CD4-positive, alpha-beta T cell (primary cell): ENCODE measurements at regions not wholly inside any gene's neighbourhood (a gene's known extent, or its start where the extent isn't known, plus 50 kb on each side); places are given as distances from the start of the nearest gene placed in this dataset.

Experiments used
- ATAC-seq: fragments of 200-7000 bp; cut with Tn5 transposase; one replicate; pipeline ENCODE4 v1.10.0; 2022; ENCODE audit warnings: mild to moderate bottlenecking; ENCODE audit not compliant: poor library complexity
- CTCF ChIA-PET: fragments of 350-600 bp; sonication (Branson Sonifier 250); formaldehyde crosslinking; loops from one replicate; lab custom pipeline; 2021; ENCODE audit warnings: antibody characterized with exemption, inconsistent platforms; lab: Charles Lee
- POLR2A ChIA-PET: fragments of 350-600 bp; sonication (Branson Sonifier 250); formaldehyde crosslinking; loops from one replicate; lab custom pipeline; 2021; ENCODE audit warnings: antibody characterized with exemption, inconsistent platforms; lab: Charles Lee
- DNase-seq, 14 experiments: peaks; one replicate each; pipeline ENCODE4 v3.0.0-alpha.2; 2013 to 2020; ENCODE audit warnings: mixed read lengths in 2 of 14
- H3K27ac ChIP-seq, 2 donors: one replicate each; pipeline versions ENCODE4 v1.5.1 to v1.7.0; 2013; ENCODE audit warnings: low read length in 2 of 2, low read depth in 1 of 2, mild to moderate bottlenecking in 1 of 2
- H3K27me3 ChIP-seq, 2 experiments: 1 replicate in 1 of 2; 2 replicates in 1 of 2; pipeline versions ENCODE4 v1.6.1 to v1.7.0; 2013; ENCODE audit warnings: low read length in 2 of 2, control low read depth in 1 of 2, mild to moderate bottlenecking in 1 of 2, moderate library complexity in 1 of 2; ENCODE audit not compliant: insufficient read depth in 2 of 2, control insufficient read depth in 1 of 2
- H3K36me3 ChIP-seq: one replicate; pipeline ENCODE4 v1.6.1; 2013; ENCODE audit warnings: low read length, control low read depth; ENCODE audit not compliant: insufficient read depth
- H3K4me1 ChIP-seq: one replicate; pipeline ENCODE4 v1.6.1; 2013; ENCODE audit warnings: low read length, control low read depth; ENCODE audit not compliant: insufficient read depth
- H3K4me3 ChIP-seq: one replicate; pipeline ENCODE4 v1.5.1; 2013; ENCODE audit warnings: mild to moderate bottlenecking, low read length, moderate library complexity
- H3K9me3 ChIP-seq, 2 experiments: 1 replicate in 1 of 2; 2 replicates in 1 of 2; pipeline versions ENCODE4 v1.6.1 to v1.7.0; 2013; ENCODE audit warnings: low read length in 2 of 2, mild to moderate bottlenecking in 2 of 2, control low read depth in 1 of 2, moderate library complexity in 1 of 2; ENCODE audit not compliant: control insufficient read depth in 1 of 2, insufficient read depth in 1 of 2
- H3K27ac Mint-ChIP-seq: one replicate; pipeline ENCODE4 v1.8.0; 2020; ENCODE audit warnings: mixed read lengths
- H3K27me3 Mint-ChIP-seq: one replicate; pipeline ENCODE4 v1.8.0; 2021; ENCODE audit warnings: mixed read lengths
- H3K36me3 Mint-ChIP-seq: one replicate; pipeline ENCODE4 v1.8.0; 2021; ENCODE audit warnings: low read depth, mixed read lengths
- H3K4me1 Mint-ChIP-seq: one replicate; pipeline ENCODE4 v1.8.0; 2021; ENCODE audit warnings: low read depth, mixed read lengths
- H3K4me3 Mint-ChIP-seq: one replicate; pipeline ENCODE4 v1.8.0; 2020; ENCODE audit warnings: mild to moderate bottlenecking, mixed read lengths
- H3K9me3 Mint-ChIP-seq: one replicate; pipeline ENCODE4 v1.8.0; 2020; ENCODE audit warnings: mixed read lengths
- intact Hi-C, 2 experiments: fragments of 100-400 bp; cut with DNase I in 1 of 2; cut with micrococcal nuclease in 1 of 2; formaldehyde crosslinking; loops; one replicate each; pipeline versions ENCODE4 v1.15.1 to v1.9.0; 2023 to 2025; cut with DNase I, micrococcal nuclease
- TF ChIP-seq, protein P1 (sequence below): fragments of 200-600 bp; IDR thresholded peaks from one replicate; pipeline ENCODE4 v1.8.0; 2022; ENCODE audit warnings: antibody characterized with exemption, mild to moderate bottlenecking

DNA sequence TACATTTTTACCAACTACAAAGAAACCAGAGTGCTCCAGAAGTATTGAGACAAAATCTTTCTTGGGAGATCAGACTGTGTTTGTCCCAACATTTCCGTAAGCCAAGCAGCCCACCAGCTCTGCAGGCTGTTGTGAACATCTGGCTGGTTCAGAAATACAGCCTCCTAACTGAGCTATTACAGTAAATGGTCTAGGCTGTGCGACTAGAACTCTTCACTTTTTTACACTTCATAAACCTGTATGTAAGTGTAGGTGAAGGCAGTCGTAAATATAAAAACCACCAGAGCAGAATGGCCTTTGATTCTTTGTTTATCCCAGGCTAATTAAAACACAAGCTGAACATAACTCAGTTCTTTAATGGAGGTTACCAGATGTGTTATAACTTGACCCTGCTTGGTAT, 235.3 kb downstream of the ARRDC4 start:
- Histone ChIP-seq H3K27ac (no peak overlapping the region), H3K9me3 (no peaks in the 10 kb centered on the region), H3K4me1 (no peaks in the 10 kb centered on the region), H3K27me3 (no peaks in the 10 kb centered on the region), H3K36me3 (no peaks in the 10 kb centered on the region), H3K4me3 (no peak overlapping the region)
- H3K27me3 Mint-ChIP-seq: peaks cover 20% of the 10 kb centered on the region
- TF ChIP-seq, protein P1, sequence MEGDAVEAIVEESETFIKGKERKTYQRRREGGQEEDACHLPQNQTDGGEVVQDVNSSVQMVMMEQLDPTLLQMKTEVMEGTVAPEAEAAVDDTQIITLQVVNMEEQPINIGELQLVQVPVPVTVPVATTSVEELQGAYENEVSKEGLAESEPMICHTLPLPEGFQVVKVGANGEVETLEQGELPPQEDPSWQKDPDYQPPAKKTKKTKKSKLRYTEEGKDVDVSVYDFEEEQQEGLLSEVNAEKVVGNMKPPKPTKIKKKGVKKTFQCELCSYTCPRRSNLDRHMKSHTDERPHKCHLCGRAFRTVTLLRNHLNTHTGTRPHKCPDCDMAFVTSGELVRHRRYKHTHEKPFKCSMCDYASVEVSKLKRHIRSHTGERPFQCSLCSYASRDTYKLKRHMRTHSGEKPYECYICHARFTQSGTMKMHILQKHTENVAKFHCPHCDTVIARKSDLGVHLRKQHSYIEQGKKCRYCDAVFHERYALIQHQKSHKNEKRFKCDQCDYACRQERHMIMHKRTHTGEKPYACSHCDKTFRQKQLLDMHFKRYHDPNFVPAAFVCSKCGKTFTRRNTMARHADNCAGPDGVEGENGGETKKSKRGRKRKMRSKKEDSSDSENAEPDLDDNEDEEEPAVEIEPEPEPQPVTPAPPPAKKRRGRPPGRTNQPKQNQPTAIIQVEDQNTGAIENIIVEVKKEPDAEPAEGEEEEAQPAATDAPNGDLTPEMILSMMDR: no peak
- no peaks in the 10 kb centered on the region for H3K4me1 Mint-ChIP-seq
- no peak for DNase-seq
- no peak overlapping the region for H3K27ac Mint-ChIP-seq
- H3K36me3 Mint-ChIP-seq: no peaks in the 10 kb centered on the region
- H3K4me3 Mint-ChIP-seq: no peak overlapping the region
- CTCF ChIA-PET: no interaction called here
- POLR2A ChIA-PET: no interaction called here
- ATAC-seq: no peak
- H3K9me3 Mint-ChIP-seq: no peaks in the 10 kb centered on the region
- intact Hi-C loops: no loop called here

GRCh38 chr15:98196371-98196770, 235.9 kb downstream of the ARRDC4 start:
- Mint-ChIP-seq H3K36me3 (no peaks in the 10 kb centered on the region), H3K27me3 (peaks cover 24% of the 10 kb centered on the region), H3K4me3 (no peak overlapping the region), H3K4me1 (no peaks in the 10 kb centered on the region), H3K9me3 (no peaks in the 10 kb centered on the region), H3K27ac (no peak overlapping the region)
- DNase-seq (no peak), ATAC-seq (no peak)
- Histone ChIP-seq H3K27me3 (no peaks in the 10 kb centered on the region), H3K4me3 (no peak overlapping the region), H3K27ac (no peak overlapping the region), H3K36me3 (no peaks in the 10 kb centered on the region), H3K9me3 (no peaks in the 10 kb centered on the region), H3K4me1 (no peaks in the 10 kb centered on the region)
- POLR2A ChIA-PET: no interaction called here
- intact Hi-C loops: no loop called here
- CTCF ChIA-PET: no interaction called here
- TF ChIP-seq, protein P1: no peak

DNA sequence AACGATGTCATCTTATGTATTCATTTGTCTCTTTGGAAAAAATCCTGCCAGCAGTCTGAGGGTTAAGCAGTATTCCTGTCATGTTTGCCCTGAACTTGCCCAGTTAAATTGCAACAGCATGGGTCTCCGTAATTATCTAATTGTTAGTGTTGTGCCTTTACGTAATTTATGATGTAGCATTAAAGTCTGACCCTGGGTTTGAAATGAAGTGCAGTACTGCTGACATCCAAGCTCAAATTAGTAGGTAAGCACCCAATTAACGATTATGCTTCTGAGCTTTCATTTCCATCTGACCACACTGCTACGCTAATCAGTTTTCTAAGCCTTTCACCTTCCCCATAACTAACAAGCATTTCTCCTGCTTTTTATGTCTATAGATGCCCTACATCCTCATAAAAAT, 241.8 kb downstream of the ARRDC4 start:
- no peaks in the 10 kb centered on the region for H3K4me1 Mint-ChIP-seq
- H3K36me3 Mint-ChIP-seq: no peaks in the 10 kb centered on the region
- ChIA-PET CTCF (no interaction called here), POLR2A (no interaction called here)
- no peak for DNase-seq
- no peaks in the 10 kb centered on the region for H3K9me3 Mint-ChIP-seq
- H3K27ac ChIP-seq: no peak overlapping the region
- H3K4me3 Mint-ChIP-seq: no peak overlapping the region
- no peak overlapping the region for H3K27ac Mint-ChIP-seq
- TF ChIP-seq, protein P1: no peak
- H3K36me3 ChIP-seq: no peaks in the 10 kb centered on the region
- H3K27me3 Mint-ChIP-seq: peaks cover 34% of the 10 kb centered on the region
- no peaks in the 10 kb centered on the region for H3K27me3 ChIP-seq
- no peaks in the 10 kb centered on the region for H3K9me3 ChIP-seq
- H3K4me3 ChIP-seq: no peak overlapping the region
- ATAC-seq: no peak
- intact Hi-C loops: no loop called here
- H3K4me1 ChIP-seq: no peaks in the 10 kb centered on the region
